ENCODE measurements at regions not wholly inside any gene's neighbourhood (a gene's known extent, or its start where the extent isn't known, plus 50 kb on each side); places are given as distances from the start of the nearest gene placed in this dataset.

- no peak for DNase-seq (ENCODE audit: low read depth)
Observed at GRCh38 chr15:99440551-99441443, 125.0 kb upstream of the MEF2A start.

- DNase-seq (ENCODE audit: low read depth): no peak
Observed at GRCh38 chr15:99441444-99441800, 124.4 kb upstream of the MEF2A start.

GRCh38 chr15:99441871-99442251 lies 123.9 kb upstream of the MEF2A start:
- no peak for DNase-seq (ENCODE audit: low read depth)

GRCh38 chr15:99442252-99442897 lies 123.4 kb upstream of the MEF2A start:
- no peak for DNase-seq (ENCODE audit: low read depth)

- DNase-seq (ENCODE audit: low read depth): no peak
Observed at GRCh38 chr15:99443056-99443756, 122.6 kb upstream of the MEF2A start.

GRCh38 chr15:99443768-99444446 lies 121.9 kb upstream of the MEF2A start:
- DNase-seq (ENCODE audit: low read depth): no peak

GRCh38 chr15:99445272-99445850 lies 120.4 kb upstream of the MEF2A start:
- no peak for DNase-seq (ENCODE audit: low read depth)

- no peak for DNase-seq (ENCODE audit: low read depth)
Observed at GRCh38 chr15:99446565-99447496, 119.0 kb upstream of the MEF2A start.

- no peak for DNase-seq (ENCODE audit: low read depth)
Observed at GRCh38 chr15:99447497-99448371, 118.0 kb upstream of the MEF2A start.

GRCh38 chr15:99449514-99449913 lies 116.3 kb upstream of the MEF2A start:
- DNase-seq (ENCODE audit: low read depth): no peak

GRCh38 chr15:99450896-99451358 lies 114.9 kb upstream of the MEF2A start:
- peak; percentile 23 for DNase-seq (ENCODE audit: low read depth)

GRCh38 chr15:99451484-99451883 lies 114.3 kb upstream of the MEF2A start:
- DNase-seq (ENCODE audit: low read depth): no peak

- DNase-seq (ENCODE audit: low read depth): no peak
Observed at GRCh38 chr15:99452010-99452409, 113.8 kb upstream of the MEF2A start.

GRCh38 chr15:99452728-99453636 lies 112.8 kb upstream of the MEF2A start:
- no peak for DNase-seq (ENCODE audit: low read depth)

GRCh38 chr15:99453637-99454030 lies 112.2 kb upstream of the MEF2A start:
- no peak for DNase-seq (ENCODE audit: low read depth)

GRCh38 chr15:99454107-99454809 lies 111.5 kb upstream of the MEF2A start:
- no peak for DNase-seq (ENCODE audit: low read depth)

GRCh38 chr15:99454941-99455788 lies 110.6 kb upstream of the MEF2A start:
- no peak for DNase-seq (ENCODE audit: low read depth)
